Thyroid gland (tissue), 4 donors: ENCODE measurements at regions not wholly inside any gene's neighbourhood (a gene's known extent, or its start where the extent isn't known, plus 50 kb on each side); places are given as distances from the start of the nearest gene placed in this dataset.

ENCODE experiments used
- DNase-seq, 2 donors: peaks; one replicate each; pipeline ENCODE4 v3.0.0-alpha.2; 2019
- H3K27ac ChIP-seq, 3 donors: fragments of 200-600 bp; sonication (generic); 1 replicate in 2 of 3; 2 replicates in 1 of 3; pipeline ENCODE4 v1.5.1; 2016 to 2019; ENCODE audit warnings: mild to moderate bottlenecking in 1 of 3, moderate library complexity in 1 of 3
- H3K27me3 ChIP-seq: fragments of 200-600 bp; sonication (generic); one replicate; pipeline ENCODE4 v1.5.1; 2019
- H3K36me3 ChIP-seq, 2 donors: fragments of 200-600 bp; sonication (generic); one replicate each; pipeline ENCODE4 v1.5.1; 2016 to 2019
- H3K4me1 ChIP-seq, 2 donors: fragments of 200-600 bp; sonication (generic); one replicate each; pipeline ENCODE4 v1.5.1; 2017 to 2019
- H3K4me3 ChIP-seq, 3 donors: fragments of 200-600 bp; sonication (generic); replicated peaks in 1 of 3; 1 replicate in 2 of 3; 2 replicates in 1 of 3; pipeline ENCODE4 v1.5.1; 2016; ENCODE audit warnings: mild to moderate bottlenecking in 1 of 3
- H3K9me3 ChIP-seq: fragments of 200-600 bp; sonication (generic); one replicate; pipeline ENCODE4 v1.5.1; 2017
- POLR2A ChIP-seq, 2 donors: fragments of 450-650 bp; IDR thresholded peaks; one replicate each; pipeline ENCODE4 v1.6.1; 2017; ENCODE audit warnings: antibody characterized with exemption in 2 of 2, mild to moderate bottlenecking in 2 of 2, moderate library complexity in 1 of 2
- WGBS, 2 donors: methylation state at CpG; one replicate each; pipeline ENCODE4 v1.1.5; 2017; 5-methylcytosine and 5-hydroxymethylcytosine counted together
- intact Hi-C: fragments of 100-400 bp; cut with DNase I; formaldehyde crosslinking; loops from one replicate; pipeline ENCODE4 v1.15.1; 2023
- TF ChIP-seq, protein P1 (sequence below), 6 experiments: fragments of 200-600 bp in 3 of 6; fragments of 450-650 bp in 3 of 6; sonication (generic) in 3 of 6; IDR thresholded peaks; one replicate each; pipeline ENCODE4 v1.5.1; 2016 to 2019; ENCODE audit warnings: antibody characterized with exemption in 6 of 6, mild to moderate bottlenecking in 2 of 6, inconsistent platforms in 1 of 6, moderate library complexity in 1 of 6

DNA sequence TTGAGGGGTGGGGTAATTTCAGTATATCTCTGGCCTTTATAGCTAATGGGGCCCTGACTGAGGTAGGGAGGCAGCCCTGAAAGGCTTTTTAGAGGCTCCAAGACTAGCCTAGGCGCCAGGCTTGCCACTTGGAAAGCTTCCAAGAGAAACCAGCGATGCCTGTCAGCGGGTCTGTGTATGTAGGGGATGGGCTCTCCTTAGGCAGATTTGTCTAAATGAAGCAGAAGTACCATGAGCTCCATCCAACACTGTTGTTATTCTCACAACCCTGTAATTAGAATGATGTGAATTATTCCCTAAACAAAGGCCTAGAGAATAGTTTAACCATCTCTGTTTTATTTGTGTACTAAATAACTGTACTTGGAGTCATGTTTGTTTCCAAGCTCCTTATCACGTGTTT is 138.1 kb downstream of the B3GNT2 start:
- Histone ChIP-seq H3K4me3 (no peak overlapping the region), H3K9me3 (no peaks in the 10 kb centered on the region), H3K27ac (peak overlapping the region; percentile 19 to 27 (median 21)), H3K36me3 (no peaks in the 10 kb centered on the region), H3K27me3 (no peaks in the 10 kb centered on the region), H3K4me1 (peaks cover 7 to 10% of the 10 kb centered on the region in 2 donors)
- TF ChIP-seq, protein P1, sequence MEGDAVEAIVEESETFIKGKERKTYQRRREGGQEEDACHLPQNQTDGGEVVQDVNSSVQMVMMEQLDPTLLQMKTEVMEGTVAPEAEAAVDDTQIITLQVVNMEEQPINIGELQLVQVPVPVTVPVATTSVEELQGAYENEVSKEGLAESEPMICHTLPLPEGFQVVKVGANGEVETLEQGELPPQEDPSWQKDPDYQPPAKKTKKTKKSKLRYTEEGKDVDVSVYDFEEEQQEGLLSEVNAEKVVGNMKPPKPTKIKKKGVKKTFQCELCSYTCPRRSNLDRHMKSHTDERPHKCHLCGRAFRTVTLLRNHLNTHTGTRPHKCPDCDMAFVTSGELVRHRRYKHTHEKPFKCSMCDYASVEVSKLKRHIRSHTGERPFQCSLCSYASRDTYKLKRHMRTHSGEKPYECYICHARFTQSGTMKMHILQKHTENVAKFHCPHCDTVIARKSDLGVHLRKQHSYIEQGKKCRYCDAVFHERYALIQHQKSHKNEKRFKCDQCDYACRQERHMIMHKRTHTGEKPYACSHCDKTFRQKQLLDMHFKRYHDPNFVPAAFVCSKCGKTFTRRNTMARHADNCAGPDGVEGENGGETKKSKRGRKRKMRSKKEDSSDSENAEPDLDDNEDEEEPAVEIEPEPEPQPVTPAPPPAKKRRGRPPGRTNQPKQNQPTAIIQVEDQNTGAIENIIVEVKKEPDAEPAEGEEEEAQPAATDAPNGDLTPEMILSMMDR (IDR thresholded peaks at IDR 0.05): no peak
- TF ChIP-seq POLR2A (IDR thresholded peaks at IDR 0.05): no peak
- WGBS, 2 donors: 35 to 53% methylated on average over 4 of the region's 4 CpGs
- intact Hi-C loops: no loop called here
- peak in 1 of 2 donors; percentile 29 for DNase-seq

DNA sequence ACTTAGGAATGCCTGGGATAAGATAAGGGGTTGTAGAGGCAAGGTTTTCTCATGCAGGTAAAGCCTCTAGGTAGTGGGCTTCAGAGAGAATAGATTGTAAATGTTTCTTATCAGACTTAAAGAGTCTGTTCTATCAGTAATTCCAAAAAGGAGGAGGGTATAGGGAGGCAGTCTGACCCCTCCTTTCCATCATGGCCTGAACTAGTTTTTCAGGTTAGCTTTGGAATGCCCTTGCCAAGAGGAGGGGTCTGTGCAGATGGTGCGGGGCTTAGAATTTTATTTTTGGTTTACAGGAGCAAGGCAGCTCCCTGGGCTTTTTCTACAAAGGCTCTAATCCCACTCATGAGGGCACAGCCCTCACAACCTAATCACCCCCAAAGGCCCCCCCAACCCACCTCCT is 135.0 kb downstream of the B3GNT2 start:
- TF ChIP-seq POLR2A (IDR thresholded peaks at IDR 0.05): no peak
- TF ChIP-seq, protein P1 (IDR thresholded peaks at IDR 0.05): no peak
- H3K27ac ChIP-seq: no peak overlapping the region
- H3K36me3 ChIP-seq: no peaks in the 10 kb centered on the region
- H3K27me3 ChIP-seq: no peaks in the 10 kb centered on the region
- intact Hi-C loops: no loop called here
- DNase-seq: no peak
- 50 to 83% methylated on average over 1 of the region's 1 CpG for WGBS, 2 donors
- peaks cover 7 to 10% of the 10 kb centered on the region in 2 donors for H3K4me1 ChIP-seq
- no peaks in the 10 kb centered on the region for H3K9me3 ChIP-seq
- H3K4me3 ChIP-seq: no peak overlapping the region

DNA sequence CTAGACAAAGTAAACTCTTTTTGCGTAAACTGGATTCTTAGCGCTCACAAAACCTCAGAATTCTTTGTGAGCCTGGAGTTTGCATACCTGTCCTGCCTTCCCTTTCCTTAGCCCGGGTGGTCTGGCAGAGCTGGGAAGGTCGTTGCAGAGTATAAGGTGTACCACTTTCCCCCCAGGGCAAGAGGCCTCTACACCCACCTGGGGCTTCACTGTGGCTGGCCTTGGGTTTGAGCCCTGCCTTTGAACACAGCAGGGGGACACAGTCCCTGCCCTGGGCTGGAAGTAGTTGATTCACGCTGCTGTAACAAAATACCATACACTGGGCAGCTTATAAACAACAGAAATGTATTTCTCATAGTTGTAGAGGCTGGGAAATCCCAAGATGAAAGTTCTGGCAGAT is 133.9 kb downstream of the B3GNT2 start:
- intact Hi-C loops: no loop called here
- Histone ChIP-seq H3K4me3 (no peak overlapping the region), H3K27me3 (no peaks in the 10 kb centered on the region), H3K9me3 (no peaks in the 10 kb centered on the region), H3K27ac (no peak overlapping the region), H3K4me1 (peaks cover 7 to 10% of the 10 kb centered on the region in 2 donors), H3K36me3 (no peaks in the 10 kb centered on the region)
- WGBS, 2 donors: 83 to 85% methylated on average over 5 of the region's 5 CpGs
- TF ChIP-seq POLR2A (IDR thresholded peaks at IDR 0.05): no peak
- TF ChIP-seq, protein P1 (IDR thresholded peaks at IDR 0.05): no peak
- no peak for DNase-seq

DNA sequence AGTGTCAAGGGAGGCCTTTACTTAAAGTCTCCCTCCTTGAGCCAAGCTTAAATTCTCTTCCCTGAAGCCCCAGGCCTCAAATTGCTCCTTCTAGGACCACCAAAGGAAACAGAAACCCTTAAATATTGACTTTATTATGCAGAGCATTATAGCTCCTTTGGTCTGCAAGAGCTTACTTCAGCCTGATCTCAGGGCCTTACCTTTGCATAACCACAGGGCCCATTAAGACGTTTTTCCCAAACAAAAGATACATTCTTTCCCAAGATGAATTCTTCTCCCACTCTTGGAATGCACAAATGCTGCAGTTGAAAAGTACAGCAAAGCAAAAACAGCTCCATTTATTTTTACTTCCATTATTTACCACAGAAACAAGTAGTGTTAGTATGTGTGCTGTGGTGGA is 130.8 kb downstream of the B3GNT2 start:
- H3K4me1 ChIP-seq: peaks cover 3 to 8% of the 10 kb centered on the region in 2 donors
- no peaks in the 10 kb centered on the region for H3K36me3 ChIP-seq
- no peaks in the 10 kb centered on the region for H3K27me3 ChIP-seq
- intact Hi-C loops: no loop called here
- 42 to 65% methylated on average over 1 of the region's 1 CpG for WGBS, 2 donors
- no peak for TF ChIP-seq POLR2A (IDR thresholded peaks at IDR 0.05)
- TF ChIP-seq, protein P1 (IDR thresholded peaks at IDR 0.05): no peak
- no peak overlapping the region for H3K27ac ChIP-seq
- no peak for DNase-seq
- H3K4me3 ChIP-seq: no peak overlapping the region
- H3K9me3 ChIP-seq: no peaks in the 10 kb centered on the region

DNA sequence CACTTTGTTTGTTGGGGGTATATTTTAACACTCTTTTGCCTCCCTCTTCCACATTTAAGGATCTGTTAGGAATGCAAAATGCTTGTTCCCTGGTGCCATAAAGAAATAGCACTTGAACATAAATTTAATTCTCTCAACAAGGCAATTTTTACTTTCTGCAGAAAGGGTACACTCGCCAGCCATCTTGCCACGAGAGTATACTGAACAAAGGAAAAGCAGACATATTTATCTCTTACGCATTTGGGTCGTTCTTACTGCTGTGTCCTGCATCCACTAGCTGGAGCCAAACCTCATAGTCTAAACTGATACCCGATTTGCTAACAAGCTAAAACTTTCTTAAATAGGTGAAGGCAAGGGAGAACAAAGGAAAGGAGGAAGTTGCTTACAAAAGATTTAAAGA is 129.5 kb downstream of the B3GNT2 start:
- Histone ChIP-seq H3K27me3 (no peaks in the 10 kb centered on the region), H3K9me3 (no peaks in the 10 kb centered on the region), H3K4me3 (no peak overlapping the region), H3K4me1 (peaks cover 13 to 18% of the 10 kb centered on the region in 2 donors), H3K27ac (no peak overlapping the region), H3K36me3 (no peaks in the 10 kb centered on the region)
- intact Hi-C loops: no loop called here
- DNase-seq: no peak
- 97 to 98% methylated on average over 5 of the region's 5 CpGs for WGBS, 2 donors
- TF ChIP-seq POLR2A (IDR thresholded peaks at IDR 0.05): no peak
- TF ChIP-seq, protein P1 (IDR thresholded peaks at IDR 0.05): no peak
